NCI-H345 (cell line): ENCODE measurements at regions not wholly inside any gene's neighbourhood (a gene's known extent, or its start where the extent isn't known, plus 50 kb on each side); places are given as distances from the start of the nearest gene placed in this dataset.

ENCODE experiments used
- DNase-seq: peaks from one replicate; lab custom pipeline; 2025; lab: John Stamatoyannopoulos, UW

- DNase-seq, result no peak
Observed at GRCh38 chr4:119825696-119826095, 197.1 kb upstream of the PDE5A start.

GRCh38 chr4:119823891-119824290 is 195.3 kb upstream of the PDE5A start:
- no peak for DNase-seq

GRCh38 chr4:119823045-119823444 is 194.4 kb upstream of the PDE5A start:
- DNase-seq, result no peak

- no peak for DNase-seq
Observed at GRCh38 chr4:119816473-119816872, 187.9 kb upstream of the PDE5A start.

GRCh38 chr4:119810001-119810400 is 181.4 kb upstream of the PDE5A start:
- DNase-seq, result no peak

- no peak for DNase-seq
Observed at GRCh38 chr4:119804404-119804803, 175.8 kb upstream of the PDE5A start.

GRCh38 chr4:119797238-119797894 is 168.8 kb upstream of the PDE5A start:
- no peak for DNase-seq

- DNase-seq, result no peak
Observed at GRCh38 chr4:119795986-119796578, 167.5 kb upstream of the PDE5A start.

- DNase-seq, result no peak
Observed at GRCh38 chr4:119794681-119795080, 166.1 kb upstream of the PDE5A start.

GRCh38 chr4:119794113-119794512 is 165.5 kb upstream of the PDE5A start:
- DNase-seq, result no peak

- no peak for DNase-seq
Observed at GRCh38 chr4:119788349-119789266, 160.0 kb upstream of the PDE5A start.

GRCh38 chr4:119785963-119786362 is 157.4 kb upstream of the PDE5A start:
- DNase-seq, result no peak

GRCh38 chr4:119783189-119783983 is 154.8 kb upstream of the PDE5A start:
- DNase-seq, result no peak

GRCh38 chr4:119781044-119781443 is 152.4 kb upstream of the PDE5A start:
- peak; percentile 14 for DNase-seq

GRCh38 chr4:119774840-119775239 is 146.2 kb upstream of the PDE5A start:
- no peak for DNase-seq

GRCh38 chr4:119765951-119766350 is 137.3 kb upstream of the PDE5A start:
- DNase-seq, result no peak

- DNase-seq, result no peak
Observed at GRCh38 chr4:119765469-119765868, 136.9 kb upstream of the PDE5A start.

GRCh38 chr4:119763386-119763785 is 134.8 kb upstream of the PDE5A start:
- no peak for DNase-seq

GRCh38 chr4:119755599-119755998 is 127.0 kb upstream of the PDE5A start:
- DNase-seq, result no peak

GRCh38 chr4:119752936-119753335 is 124.3 kb upstream of the PDE5A start:
- no peak for DNase-seq

- no peak for DNase-seq
Observed at GRCh38 chr4:119750771-119751170, 122.2 kb upstream of the PDE5A start.

- DNase-seq, result no peak
Observed at GRCh38 chr4:119750048-119750447, 121.4 kb upstream of the PDE5A start.
